HG03342 (cell line): ENCODE measurements at regions not wholly inside any gene's neighbourhood (a gene's known extent, or its start where the extent isn't known, plus 50 kb on each side); places are given as distances from the start of the nearest gene placed in this dataset.

Experiments
- ATAC-seq: cut with Tn5 transposase; IDR thresholded peaks from one replicate; pipeline ENCODE4 v1.9.1; 2021; ENCODE audit warnings: mild to moderate bottlenecking, moderate library complexity; ENCODE audit not compliant: unreplicated experiment

DNA sequence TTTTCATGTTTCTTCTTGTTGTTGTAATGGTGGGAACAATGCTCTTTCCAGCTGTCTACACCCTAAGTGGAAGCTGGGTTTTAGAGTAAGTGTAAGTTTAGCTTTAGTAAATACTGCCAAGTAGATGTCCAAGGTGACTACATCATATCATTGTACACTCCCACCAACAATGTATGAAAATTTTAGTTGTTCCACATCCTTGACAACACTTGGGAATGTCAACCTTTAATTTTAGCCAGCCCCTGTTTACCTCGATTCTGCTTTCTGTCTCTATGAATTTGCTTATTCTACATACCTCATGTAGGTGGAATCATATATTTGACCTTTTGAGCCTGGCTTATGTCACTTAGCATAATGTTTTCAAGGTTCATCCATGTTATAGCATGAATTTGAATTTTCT lies 93.0 kb downstream of the MTPAP start:
- no peak for ATAC-seq

DNA sequence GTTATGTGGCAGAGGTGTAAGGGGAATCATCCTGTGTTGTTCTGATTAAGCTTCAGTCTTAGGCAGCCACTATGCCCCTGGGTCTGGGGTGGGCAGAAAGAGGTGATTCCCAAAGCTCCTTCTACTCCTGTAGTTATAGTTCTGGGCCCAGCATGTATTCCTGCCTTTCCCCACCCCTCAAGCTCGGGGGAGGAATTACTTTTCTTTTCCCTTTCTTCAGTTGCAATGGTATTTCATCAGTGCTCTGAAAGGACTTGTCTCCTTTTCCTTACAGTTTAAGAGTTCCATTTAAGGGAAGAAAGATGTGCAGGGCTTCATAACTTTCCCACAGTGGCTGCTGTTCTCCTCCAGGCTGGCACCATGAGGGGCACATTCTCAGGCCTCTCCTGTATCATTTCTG lies 94.2 kb downstream of the MTPAP start:
- ATAC-seq: no peak

DNA sequence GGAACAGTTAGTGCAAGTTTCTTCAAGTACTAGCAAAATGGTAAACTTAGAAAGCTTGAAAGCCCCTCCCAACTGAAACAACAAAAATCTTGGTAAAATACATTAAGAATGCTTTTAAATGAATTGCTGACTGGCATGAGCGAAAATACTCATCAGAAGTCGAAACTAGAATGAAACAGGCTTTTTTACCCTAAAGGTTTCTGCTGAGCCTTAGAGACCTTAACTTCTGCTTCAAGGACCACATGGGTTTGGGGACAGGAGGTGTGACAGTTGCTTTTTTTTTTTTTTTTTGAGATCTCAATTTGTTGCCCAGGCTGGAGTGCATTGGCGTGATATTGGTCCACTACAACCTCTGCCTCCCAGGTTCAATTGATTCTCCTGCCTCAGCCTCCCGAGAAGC lies 100.3 kb downstream of the MTPAP start:
- no peak for ATAC-seq

DNA sequence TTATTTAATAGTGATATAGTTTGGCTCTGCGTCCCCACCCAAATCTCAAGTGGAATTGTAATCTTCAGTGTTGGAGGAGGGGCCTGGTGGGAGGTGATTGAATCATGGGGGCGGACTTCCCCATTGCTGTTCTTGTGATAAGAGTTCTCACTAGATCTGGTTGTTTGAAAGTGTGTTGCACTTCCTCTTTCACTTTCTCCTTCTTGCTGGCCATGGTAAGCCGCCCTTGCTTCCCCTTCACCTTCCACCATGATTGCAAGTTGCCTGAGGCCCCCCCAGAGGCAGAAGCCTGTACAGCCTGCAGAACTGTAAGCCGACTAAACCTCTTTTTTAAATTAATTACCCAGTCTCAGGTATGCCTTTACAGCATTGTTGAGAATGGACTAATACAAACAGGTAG lies 101.4 kb downstream of the MTPAP start:
- peak; percentile 65 for ATAC-seq

DNA sequence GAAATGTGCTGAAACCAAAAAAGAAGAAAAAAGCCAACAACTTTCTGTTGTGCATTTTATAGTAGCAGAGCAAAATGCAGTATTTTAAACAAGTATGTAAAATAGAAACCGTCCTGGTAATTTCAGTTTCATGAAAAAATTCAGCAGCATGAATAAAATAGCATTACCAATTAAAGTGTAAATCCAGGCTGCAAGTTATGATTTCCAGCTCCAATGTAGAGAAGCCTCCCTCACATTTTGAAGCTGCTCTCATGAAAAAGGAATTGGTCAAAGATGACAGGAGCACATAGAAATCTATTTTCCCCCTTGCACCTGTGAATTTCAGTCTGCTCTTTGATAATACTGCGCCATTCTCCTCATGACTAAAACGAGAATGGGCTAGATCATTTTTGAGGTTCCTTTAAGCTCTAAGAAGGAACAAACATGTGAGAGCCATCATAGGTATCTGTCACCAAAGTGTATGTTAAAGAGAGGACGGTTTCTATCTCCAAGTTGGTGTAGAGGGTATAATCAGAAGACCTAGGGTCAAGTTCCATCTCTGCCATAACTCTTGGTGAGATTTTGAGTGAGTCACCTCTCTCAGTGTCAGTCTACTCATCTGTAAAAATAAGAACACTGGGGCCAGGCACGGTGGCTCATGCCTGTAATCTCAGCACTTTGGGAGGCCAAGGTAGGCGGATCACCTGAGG lies 107.5 kb downstream of the MTPAP start:
- no peak for ATAC-seq

DNA sequence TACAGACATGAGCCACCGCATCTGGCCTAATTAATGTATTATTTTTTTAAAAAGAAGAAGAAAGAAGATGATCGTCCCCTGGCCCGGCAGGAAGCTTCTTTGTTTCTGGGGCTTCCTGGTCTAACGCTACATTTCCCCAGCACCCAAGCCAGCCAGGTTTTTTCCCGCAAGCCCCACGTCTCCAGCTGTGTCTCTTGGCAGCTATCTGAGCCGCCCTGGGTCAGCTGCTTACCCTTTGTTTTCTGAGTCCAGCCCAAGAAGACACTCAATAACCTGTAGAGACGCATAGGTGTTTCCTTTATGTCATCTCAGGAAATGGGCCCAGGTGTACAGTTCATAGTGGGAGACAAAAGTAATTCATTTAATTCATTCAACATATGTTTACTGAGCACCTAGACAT lies 110.2 kb downstream of the MTPAP start:
- ATAC-seq: no peak

DNA sequence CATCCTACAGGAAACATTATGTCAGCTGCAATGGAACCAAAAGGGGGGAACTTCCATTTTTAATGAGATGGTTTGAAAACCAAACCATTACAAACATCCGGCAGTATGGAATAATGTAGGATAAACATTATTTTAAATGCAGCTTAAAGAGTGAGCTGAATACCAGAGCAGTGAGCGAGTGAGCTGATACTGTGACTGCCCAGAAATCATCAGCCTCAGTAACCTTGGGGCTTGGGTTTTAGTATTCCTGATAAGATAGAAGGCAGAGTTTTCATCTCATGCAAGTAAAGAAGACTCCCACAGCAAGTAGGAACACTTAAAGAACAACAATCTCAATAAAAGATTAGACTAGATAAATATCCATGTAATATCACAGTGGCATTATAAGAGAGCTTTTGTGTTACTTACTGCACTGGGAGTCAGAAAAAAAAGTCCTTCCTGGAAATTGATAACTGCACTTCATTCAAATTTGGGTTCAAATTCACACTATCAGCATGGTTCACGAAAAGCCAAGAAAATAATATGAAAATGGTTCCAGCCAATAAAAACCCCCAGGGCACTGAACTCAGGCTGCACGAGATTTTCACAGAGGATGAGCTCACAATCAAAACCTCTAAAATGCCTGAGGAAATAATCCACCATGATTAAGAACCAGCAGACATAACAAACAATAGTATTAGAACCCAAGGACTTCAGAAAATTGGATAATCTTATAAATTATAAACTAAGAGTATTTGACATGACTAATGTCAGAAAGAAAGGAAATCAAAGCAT lies 115.7 kb downstream of the MTPAP start:
- ATAC-seq: no peak

DNA sequence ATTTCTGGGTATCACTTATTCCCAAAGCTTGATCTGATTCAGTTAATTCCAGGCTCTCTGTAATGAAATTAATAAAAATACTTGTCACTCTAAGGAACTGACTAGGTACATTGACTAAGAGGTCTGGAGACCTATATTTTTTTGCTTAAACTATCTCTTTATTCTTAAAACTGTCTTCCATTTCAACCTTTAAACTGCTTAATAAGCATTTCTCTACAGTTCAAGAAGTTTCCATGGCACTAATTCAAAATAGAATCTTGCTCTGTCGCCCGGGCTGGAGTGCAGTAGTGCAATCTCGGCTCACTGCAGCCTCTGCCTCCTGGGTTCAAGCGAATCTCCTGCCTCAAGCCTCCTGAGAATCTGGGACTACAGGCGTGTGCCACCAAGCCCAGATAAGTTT lies 117.4 kb downstream of the MTPAP start:
- ATAC-seq: no peak

DNA sequence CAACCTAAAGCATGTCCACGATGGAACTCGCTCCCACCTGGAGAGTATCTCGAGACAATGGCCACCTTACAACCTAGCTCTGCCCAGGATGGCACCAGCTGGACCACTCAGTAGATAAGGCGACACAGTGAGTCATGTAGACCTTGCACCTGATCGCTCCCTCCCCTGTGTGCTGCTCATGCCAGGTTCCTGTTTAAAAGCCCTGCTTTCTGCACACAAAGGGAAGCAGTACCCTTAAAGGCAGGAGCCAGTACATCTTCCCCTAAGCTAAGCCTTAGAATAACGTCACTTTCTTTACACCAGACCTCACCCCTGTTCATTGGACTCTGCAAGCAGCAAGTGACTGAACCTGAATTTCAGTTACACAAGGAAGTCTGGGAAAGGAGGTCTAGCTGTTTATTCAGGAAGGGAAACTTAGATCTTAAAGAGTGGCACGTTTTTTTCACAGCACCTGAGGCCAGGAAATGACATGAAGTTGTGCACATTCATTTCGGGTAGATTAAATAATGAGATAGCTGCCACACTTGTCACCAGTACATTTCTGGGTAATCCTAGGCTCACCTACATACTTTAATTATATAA lies 117.9 kb downstream of the MTPAP start:
- ATAC-seq: no peak

DNA sequence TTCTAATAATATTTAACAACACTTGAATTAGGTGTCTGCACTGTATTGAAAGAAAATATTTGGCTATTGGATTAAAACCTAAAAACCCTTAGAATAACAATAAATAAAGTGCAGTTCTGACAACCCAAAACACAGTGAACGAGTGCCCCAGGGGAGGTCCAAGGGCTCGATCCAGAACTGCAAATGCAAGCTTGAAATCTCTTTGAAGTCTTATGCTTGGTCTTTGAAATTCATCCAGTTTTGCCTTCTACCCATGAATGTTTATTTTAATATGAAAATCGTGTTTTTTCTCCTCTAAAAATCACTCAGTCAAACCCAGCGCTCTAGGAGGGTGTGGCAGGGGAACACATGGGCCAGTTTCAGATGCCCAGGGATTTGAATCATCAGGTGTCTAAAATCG lies 119.5 kb downstream of the MTPAP start:
- no peak for ATAC-seq

DNA sequence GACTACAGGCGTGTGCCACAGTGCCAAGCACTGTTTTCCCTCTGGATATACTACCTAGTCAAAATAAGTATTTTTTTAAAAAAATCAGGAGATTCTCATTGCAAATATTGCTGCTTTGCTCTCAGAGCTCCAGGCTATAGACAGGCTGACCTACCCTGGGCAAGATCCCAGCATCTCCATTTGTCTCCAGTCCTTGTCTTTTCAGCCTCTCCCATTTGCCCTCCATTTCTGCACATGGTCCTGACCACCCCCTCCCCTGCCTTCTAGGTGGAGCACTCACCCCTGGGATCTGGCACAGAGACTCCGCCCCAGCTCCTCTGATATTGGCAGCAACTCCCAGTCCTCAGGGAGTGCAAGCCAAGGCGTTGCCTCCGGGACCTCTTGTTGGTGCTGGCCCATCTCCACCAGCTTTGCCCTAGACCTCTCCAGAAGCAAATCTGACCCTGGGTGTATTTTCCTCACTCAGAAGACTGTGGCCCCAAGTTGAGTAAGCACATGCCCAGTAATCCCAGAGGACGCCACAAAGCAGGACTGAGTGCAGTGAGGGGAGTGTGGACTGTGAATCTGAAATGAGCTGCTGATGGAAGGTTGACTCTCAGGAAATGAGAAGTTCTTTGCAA lies 120.6 kb downstream of the MTPAP start:
- ATAC-seq: no peak

DNA sequence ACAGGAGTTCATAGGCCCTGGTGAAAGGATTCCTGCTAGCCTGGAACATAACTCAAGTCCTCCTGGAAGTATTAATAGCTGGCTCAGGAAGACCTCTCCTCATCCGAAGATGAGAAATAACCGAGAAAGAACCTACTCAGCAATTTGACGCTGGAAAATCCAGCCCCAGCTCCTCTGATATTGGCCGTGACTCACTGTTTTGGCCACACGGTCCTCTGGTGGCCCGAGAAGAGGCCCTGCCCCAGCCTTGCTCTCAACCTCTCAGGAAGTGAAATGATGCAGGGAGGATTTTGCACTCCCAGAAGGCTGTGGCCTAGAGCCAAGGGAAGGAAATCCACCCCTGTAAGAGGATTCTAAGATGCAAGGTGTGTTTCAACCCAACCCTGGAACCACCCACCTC lies 121.6 kb downstream of the MTPAP start:
- ATAC-seq: no peak

DNA sequence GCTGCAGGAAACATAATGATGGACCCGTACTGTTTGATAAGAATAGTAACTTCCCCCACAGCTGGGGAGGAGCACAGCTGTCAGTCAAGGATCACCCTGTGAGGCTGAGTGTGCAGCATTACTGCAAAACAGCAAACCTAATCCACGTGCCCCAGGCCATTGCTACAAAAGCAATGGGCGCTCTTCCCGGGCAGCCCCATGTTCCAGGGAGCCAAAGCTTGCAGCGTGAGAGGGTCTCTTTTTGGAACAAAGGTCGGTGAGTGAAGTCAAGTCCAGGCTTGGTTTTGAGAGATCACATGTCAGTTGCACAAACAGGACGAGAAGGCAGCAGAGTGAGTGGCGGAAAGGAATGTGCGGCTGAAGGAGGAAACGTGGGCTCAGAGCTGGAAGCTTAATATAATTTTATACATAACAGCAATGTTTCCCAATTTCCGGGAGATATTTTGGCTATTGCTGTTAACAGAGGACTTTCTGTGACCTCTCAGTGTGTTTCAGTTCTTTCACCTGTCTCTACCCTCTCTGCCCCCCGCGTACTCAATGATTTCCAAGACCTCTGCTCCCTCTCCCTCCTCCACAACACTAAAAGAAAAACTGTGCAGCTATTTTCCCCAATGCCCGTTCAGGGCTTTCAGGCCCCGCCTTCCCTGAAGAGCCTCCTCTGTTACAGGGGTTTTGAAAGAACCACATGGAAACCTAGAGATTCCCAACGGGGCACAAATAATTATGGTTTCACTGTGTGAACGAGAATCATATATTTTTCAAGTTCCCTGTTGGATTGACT lies 128.9 kb downstream of the MTPAP start:
- no peak for ATAC-seq

DNA sequence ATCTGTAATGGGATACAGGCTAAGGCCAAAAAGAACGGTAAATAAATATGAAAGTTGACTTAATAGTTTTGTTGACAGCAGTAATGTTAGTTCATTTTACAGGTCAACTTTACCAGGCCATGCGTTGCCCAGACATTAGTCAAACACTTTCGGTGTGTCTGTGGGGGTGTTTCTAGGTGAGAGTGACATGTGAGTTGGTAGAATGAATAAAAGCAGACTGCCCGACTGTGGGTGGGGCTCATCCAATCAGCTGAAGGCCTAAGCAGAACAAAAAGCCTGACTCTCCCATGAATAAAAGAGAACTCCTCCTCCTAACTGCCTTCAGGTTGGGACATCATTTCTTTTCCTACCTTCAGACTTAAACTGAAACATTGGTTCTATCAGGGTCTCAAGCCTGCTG lies 132.3 kb downstream of the MTPAP start:
- ATAC-seq: no peak

DNA sequence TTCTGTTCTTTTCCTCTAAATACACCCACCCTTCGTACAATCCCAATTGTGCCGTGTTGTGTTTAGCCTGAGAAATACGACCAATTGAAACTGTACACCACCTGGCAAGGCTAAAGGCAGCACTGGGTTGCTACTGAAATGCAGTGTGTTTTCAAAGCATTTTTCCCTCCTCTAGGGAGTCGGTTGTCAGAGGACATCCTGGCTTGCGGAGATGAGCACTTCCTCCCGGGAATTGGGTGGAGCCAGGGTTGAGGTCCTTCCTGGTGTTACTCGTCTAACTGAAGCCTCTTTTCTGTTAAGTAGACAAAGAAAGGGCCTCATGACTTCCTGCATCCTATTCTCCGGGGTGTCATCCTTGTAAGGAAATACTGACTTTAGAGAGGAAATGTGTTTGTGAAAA lies 133.5 kb downstream of the MTPAP start:
- ATAC-seq: no peak

DNA sequence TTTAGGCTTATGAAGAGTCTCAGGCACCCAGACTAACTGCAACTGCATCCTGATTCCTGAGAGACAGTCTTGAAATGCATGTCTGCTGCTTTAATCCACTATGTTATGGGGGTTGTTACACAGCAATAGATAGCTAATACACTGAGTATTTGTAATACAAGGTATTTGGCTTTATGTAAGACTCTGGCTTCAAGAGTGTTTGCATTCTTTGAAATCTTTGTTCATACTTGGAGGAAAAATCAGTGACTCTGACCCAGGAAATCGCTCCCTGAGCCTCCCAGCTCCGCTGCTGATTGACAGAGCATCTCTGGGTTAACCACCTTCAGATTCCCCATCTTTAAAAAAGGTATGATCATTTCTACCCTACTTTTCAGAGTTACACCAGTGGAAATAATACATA lies 133.9 kb downstream of the MTPAP start:
- ATAC-seq: no peak

DNA sequence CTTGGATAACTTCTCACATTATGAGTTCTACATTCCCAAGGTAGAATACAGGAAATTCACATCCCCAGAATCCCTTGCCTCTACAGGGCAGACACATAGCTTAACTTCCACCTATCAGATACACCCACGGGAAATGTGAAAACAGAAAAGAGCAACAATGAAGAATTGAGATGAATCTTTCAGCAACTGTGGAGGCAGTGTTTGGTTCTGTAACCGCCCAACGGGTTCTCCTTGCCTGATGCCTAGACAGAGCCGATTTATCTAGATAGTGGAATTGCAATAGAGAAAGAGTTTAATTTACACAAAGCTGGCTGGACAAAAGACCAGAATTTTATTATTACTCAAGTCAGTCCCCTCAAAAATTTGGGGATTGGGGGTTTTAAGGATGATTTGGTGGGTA lies 138.8 kb downstream of the MTPAP start:
- no peak for ATAC-seq

DNA sequence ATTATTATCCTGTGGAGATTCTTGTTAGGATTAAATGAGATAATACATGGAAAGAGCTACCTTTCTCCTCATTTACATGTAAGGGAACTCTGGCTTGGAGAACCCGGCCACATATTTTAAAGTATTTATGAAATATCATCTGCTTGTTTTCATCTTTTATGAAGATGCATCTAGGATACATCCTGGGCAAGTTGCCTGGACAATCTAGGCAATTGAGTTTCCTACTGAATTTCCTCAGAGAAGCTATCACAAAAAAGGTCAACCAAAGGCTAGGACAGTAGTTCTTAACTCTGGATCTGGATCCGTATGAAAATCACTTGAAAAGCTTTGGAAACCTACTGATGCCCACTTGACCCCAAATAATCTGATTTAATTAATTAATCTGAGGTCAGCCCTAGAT lies 140.7 kb downstream of the MTPAP start:
- no peak for ATAC-seq

DNA sequence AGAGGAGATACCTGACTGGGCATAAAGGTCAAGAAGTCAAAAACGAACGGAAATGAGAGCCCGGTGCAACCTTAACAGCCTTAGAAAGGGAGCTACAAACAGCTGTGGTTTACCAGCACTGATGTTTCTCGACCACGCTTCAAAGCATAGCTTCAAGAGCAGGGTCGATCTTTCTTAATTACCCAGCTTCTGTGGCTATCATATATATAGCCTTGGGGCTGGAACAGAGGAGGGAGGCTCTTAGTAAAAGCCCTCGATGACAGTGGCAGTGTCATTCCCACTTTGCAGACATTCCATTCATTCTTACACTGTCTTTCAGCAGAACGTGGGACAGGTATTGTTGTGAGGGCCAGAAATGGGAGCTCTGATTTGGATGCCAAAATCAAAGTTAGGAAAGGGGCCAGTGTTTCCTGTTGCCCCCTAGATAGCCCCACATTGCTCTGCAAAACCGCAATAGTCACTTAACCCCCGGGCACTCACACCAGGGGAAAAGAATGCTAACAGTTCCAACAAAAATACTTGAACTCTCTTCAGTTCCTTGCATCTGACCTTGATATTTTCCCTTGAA lies 141.5 kb downstream of the MTPAP start:
- no peak for ATAC-seq

DNA sequence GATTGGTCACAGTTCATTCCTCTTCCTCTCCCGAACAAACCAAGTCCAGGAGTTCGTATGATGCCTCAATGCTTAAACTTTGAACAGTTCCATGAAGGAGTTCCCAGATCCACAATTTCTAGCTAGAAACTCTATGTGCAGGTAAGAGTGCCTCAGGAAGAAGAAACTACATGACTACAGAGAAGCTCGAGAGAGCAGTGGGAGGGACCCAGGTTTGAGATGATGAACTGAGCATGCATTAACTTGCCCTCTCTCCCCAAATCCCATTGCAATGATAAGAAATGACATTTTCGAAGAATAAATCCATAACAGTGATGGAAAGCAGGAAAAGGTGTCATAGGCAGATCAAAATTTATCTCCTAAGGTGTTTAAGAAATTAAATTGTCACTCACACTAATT lies 140.6 kb upstream of the JCAD start:
- no peak for ATAC-seq
